ENCODE measurements at regions not wholly inside any gene's neighbourhood (a gene's known extent, or its start where the extent isn't known, plus 50 kb on each side); places are given as distances from the start of the nearest gene placed in this dataset.

DNA sequence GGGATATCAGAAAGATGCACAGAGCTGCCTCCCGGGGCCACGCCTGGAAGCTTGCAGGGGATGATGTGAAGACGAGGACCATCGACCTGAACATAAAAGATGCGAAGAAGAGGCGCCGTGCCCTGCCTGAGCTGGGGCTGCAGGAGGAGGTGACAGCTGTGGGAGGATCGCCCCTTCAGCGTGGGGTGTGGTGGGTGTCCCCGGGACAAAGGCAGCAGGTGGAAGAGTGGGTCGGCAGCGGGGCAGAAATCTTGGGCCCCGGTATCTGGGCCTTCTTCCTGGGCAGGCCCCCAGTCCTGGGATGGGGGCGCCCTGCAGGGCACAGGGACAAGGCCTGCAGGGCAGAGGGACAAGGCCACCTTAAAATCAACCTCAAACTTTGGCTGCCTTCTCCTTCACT, 134.9 kb downstream of the OR13A1 start:
- intact Hi-C loops (cut with DNase I), result no loop called here
- Histone ChIP-seq H3K4me1 (no peaks in the 10 kb centered on the region), H3K9me3 (no peaks in the 10 kb centered on the region), H3K36me3 (no peaks in the 10 kb centered on the region), H3K27ac (no peak overlapping the region), H3K4me3 (no peak overlapping the region), H3K27me3 (no peaks in the 10 kb centered on the region)
- ATAC-seq (no peak), DNase-seq (no peak)
- 100% methylated on average over 3 of the region's 14 CpGs for WGBS (ENCODE audit: insufficient coverage, low coverage, low lambda C conversion rate, missing lambda C conversion rate)
- TF ChIP-seq CTCF (IDR thresholded peaks at IDR 0.05) (no peak), POLR2A (IDR thresholded peaks at IDR 0.05) (no peak)

GRCh38 chr10:45180946-45181875, 134.2 kb downstream of the OR13A1 start:
- no peaks in the 10 kb centered on the region for H3K9me3 ChIP-seq
- ATAC-seq, result no peak

DNA sequence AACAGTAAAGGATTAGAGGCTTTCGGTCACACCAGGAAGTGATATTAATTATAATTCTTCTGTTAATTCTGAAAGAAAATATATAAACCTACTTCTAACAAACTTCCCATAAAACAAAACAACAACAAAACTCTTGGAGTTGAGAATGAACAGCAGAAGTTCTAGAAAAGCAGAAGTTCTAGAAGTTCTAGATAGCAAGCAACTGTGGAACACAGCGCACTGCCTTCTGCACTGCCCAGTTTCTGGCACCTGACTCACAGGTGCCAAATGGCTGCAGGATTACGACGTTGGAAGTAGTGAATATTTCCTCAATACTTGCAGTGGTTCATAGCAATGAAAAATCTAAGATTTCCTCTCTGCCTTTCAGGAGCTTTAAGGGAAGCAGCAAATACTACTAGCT, 132.2 kb downstream of the OR13A1 start:
- ATAC-seq (no peak), DNase-seq (no peak)
- Histone ChIP-seq H3K4me3 (no peak overlapping the region), H3K36me3 (no peaks in the 10 kb centered on the region), H3K9me3 (no peaks in the 10 kb centered on the region), H3K27me3 (no peaks in the 10 kb centered on the region), H3K27ac (no peak overlapping the region), H3K4me1 (no peaks in the 10 kb centered on the region)
- intact Hi-C loops (cut with DNase I), result no loop called here
- 81% methylated on average over 4 of the region's 4 CpGs for WGBS (ENCODE audit: insufficient coverage, low coverage, low lambda C conversion rate, missing lambda C conversion rate)
- TF ChIP-seq CTCF (IDR thresholded peaks at IDR 0.05) (no peak), POLR2A (IDR thresholded peaks at IDR 0.05) (no peak)

More at GRCh38 chr10:45180946-45181875, 134.2 kb downstream of the OR13A1 start:
- intact Hi-C loops (cut with DNase I), result no loop called here
- no peaks in the 10 kb centered on the region for H3K36me3 ChIP-seq
- no peak for DNase-seq
- H3K27ac ChIP-seq, result no peak overlapping the region
- H3K4me1 ChIP-seq, result no peaks in the 10 kb centered on the region
- TF ChIP-seq POLR2A (IDR thresholded peaks at IDR 0.05) (no peak), CTCF (IDR thresholded peaks at IDR 0.05) (no peak)
- 79% methylated on average over 7 of the region's 19 CpGs for WGBS (ENCODE audit: insufficient coverage, low coverage, low lambda C conversion rate, missing lambda C conversion rate)
- H3K4me3 ChIP-seq, result no peak overlapping the region
- no peaks in the 10 kb centered on the region for H3K27me3 ChIP-seq

GRCh38 chr10:45197816-45198485, 117.5 kb downstream of the OR13A1 start:
- no peak overlapping the region for H3K27ac ChIP-seq
- no peaks in the 10 kb centered on the region for H3K36me3 ChIP-seq
- H3K9me3 ChIP-seq, result no peaks in the 10 kb centered on the region
- intact Hi-C loops (cut with DNase I), result no loop called here
- no peaks in the 10 kb centered on the region for H3K27me3 ChIP-seq
- no peak for TF ChIP-seq CTCF (IDR thresholded peaks at IDR 0.05)
- TF ChIP-seq POLR2A (IDR thresholded peaks at IDR 0.05), result no peak
- DNase-seq (no peak), ATAC-seq (no peak)
- WGBS (ENCODE audit: insufficient coverage, low coverage, low lambda C conversion rate, missing lambda C conversion rate), result 89% methylated on average over 16 of the region's 28 CpGs
- H3K4me3 ChIP-seq, result no peak overlapping the region
- H3K4me1 ChIP-seq, result no peaks in the 10 kb centered on the region

Data from right lobe of liver (tissue), 6 donors.